HG03354 (cell line): ENCODE measurements at regions not wholly inside any gene's neighbourhood (a gene's known extent, or its start where the extent isn't known, plus 50 kb on each side); places are given as distances from the start of the nearest gene placed in this dataset.
"Not testable (repeated sequence)": the region's sequence is repeated elsewhere in the genome, so short reads cannot be mapped to it uniquely, and the experiment has no call there.

Source experiments
- ATAC-seq: cut with Tn5 transposase; IDR thresholded peaks from one replicate; pipeline ENCODE4 v1.9.1; 2021; ENCODE audit warnings: mild to moderate bottlenecking; ENCODE audit not compliant: unreplicated experiment, poor library complexity, severe bottlenecking

GRCh38 chr1:198955085-198955484, 316.2 kb downstream of the PTPRC start:
- ATAC-seq: no peak

- ATAC-seq: no peak
Measured at GRCh38 chr1:198957044-198957443, 318.2 kb downstream of the PTPRC start.

GRCh38 chr1:198959032-198959431, 320.2 kb downstream of the PTPRC start:
- ATAC-seq: no peak

GRCh38 chr1:198959676-198960075, 320.8 kb downstream of the PTPRC start:
- no peak for ATAC-seq

- ATAC-seq: not testable (repeated sequence)
Measured at GRCh38 chr1:198963796-198964195, 325.0 kb downstream of the PTPRC start.

- no peak for ATAC-seq
Measured at GRCh38 chr1:198966519-198966918, 327.7 kb downstream of the PTPRC start.

GRCh38 chr1:198967566-198967965, 328.7 kb downstream of the PTPRC start:
- ATAC-seq: no peak

GRCh38 chr1:198968866-198969265, 330.0 kb downstream of the PTPRC start:
- no peak for ATAC-seq

GRCh38 chr1:198969981-198970380, 331.1 kb downstream of the PTPRC start:
- no peak for ATAC-seq

GRCh38 chr1:198970916-198971315, 332.1 kb downstream of the PTPRC start:
- no peak for ATAC-seq

GRCh38 chr1:198977909-198978308, 339.1 kb downstream of the PTPRC start:
- ATAC-seq: no peak

- no peak for ATAC-seq
Measured at GRCh38 chr1:198978523-198978922, 339.7 kb downstream of the PTPRC start.

GRCh38 chr1:198986036-198986435, 347.2 kb downstream of the PTPRC start:
- no peak for ATAC-seq

- ATAC-seq: no peak
Measured at GRCh38 chr1:198986442-198986841, 347.6 kb downstream of the PTPRC start.

GRCh38 chr1:199002661-199003060, 363.8 kb downstream of the PTPRC start:
- no peak for ATAC-seq

GRCh38 chr1:199007423-199007822, 368.6 kb downstream of the PTPRC start:
- no peak for ATAC-seq

GRCh38 chr1:199009447-199009846, 370.6 kb downstream of the PTPRC start:
- ATAC-seq: peak; percentile 56

GRCh38 chr1:199010492-199010891, 371.7 kb downstream of the PTPRC start:
- no peak for ATAC-seq

GRCh38 chr1:199010933-199011332, 372.1 kb downstream of the PTPRC start:
- no peak for ATAC-seq

- no peak for ATAC-seq
Measured at GRCh38 chr1:199015799-199016198, 377.0 kb downstream of the PTPRC start.

GRCh38 chr1:199018471-199019135, 379.8 kb downstream of the PTPRC start:
- no peak for ATAC-seq

GRCh38 chr1:199020051-199020450, 381.2 kb downstream of the PTPRC start:
- ATAC-seq: no peak
